Activated naive CD4-positive, alpha-beta T cell treated with anti-CD3 and anti-CD28 coated beads, Interleukin-2, amount 50 U/mL, for 24 hours (primary cell): ENCODE measurements at regions not wholly inside any gene's neighbourhood (a gene's known extent, or its start where the extent isn't known, plus 50 kb on each side); places are given as distances from the start of the nearest gene placed in this dataset.
"Not testable (repeated sequence)": the region's sequence is repeated elsewhere in the genome, so short reads cannot be mapped to it uniquely, and the experiment has no call there.

Experiments
- H3K27ac Mint-ChIP-seq: one replicate; pipeline ENCODE4 v1.8.0; 2021; ENCODE audit warnings: mild to moderate bottlenecking, mixed read lengths
- H3K27me3 Mint-ChIP-seq: one replicate; pipeline ENCODE4 v1.8.0; 2021; ENCODE audit warnings: mixed read lengths
- H3K36me3 Mint-ChIP-seq: one replicate; pipeline ENCODE4 v1.8.0; 2021; ENCODE audit warnings: mixed read lengths
- H3K4me1 Mint-ChIP-seq: one replicate; pipeline ENCODE4 v1.8.0; 2021; ENCODE audit warnings: mixed read lengths
- H3K4me3 Mint-ChIP-seq: one replicate; pipeline ENCODE4 v1.8.0; 2021; ENCODE audit warnings: mild to moderate bottlenecking, mixed read lengths
- H3K9me3 Mint-ChIP-seq: one replicate; pipeline ENCODE4 v1.8.0; 2021; ENCODE audit warnings: mixed read lengths

DNA sequence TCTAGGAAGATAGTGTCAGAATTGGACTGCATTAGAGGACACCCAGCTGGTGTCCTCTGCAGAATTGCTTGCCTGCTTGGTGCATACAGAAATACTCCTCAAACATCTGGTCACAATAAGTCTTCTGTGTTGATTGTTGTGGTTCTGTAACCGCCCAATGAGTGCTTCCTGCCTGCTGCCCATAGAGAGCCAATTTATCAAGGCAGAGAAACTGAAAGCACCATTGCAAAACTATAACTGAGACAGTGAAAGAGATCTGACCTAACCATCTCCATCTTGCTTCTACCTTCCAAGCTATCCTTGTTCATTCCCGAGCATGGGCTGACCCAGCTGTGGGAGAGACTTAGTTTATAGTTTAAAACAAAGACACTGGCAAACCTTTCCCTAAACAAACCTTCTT, 462.4 kb upstream of the RGS18 start:
- H3K27me3 Mint-ChIP-seq, result no peaks in the 10 kb centered on the region
- no peak overlapping the region for H3K4me3 Mint-ChIP-seq
- H3K36me3 Mint-ChIP-seq, result no peaks in the 10 kb centered on the region
- no peak overlapping the region for H3K27ac Mint-ChIP-seq
- H3K9me3 Mint-ChIP-seq, result peaks cover 4% of the 10 kb centered on the region
- H3K4me1 Mint-ChIP-seq, result no peaks in the 10 kb centered on the region

DNA sequence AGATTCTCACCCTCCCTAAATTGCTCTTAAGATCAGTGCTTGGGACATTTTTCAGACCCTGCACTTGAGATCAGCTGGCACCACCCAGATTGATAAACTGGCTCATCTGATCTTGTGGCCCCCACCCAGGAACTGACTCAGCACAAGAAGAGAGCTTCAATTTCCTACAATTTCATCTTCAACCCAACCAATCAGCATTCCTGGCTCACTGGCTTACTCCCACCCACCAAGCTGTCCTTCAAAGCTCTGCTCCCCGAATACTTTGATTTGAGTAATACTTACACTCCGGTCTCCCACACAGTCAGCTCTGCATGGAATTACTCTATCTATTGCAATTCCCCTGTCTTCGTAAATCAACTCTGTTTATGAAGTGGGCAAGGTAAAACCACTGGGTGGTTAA, 461.9 kb upstream of the RGS18 start:
- Mint-ChIP-seq H3K4me3 (no peak overlapping the region), H3K4me1 (no peaks in the 10 kb centered on the region), H3K9me3 (peaks cover 4% of the 10 kb centered on the region), H3K27ac (no peak overlapping the region), H3K36me3 (no peaks in the 10 kb centered on the region), H3K27me3 (no peaks in the 10 kb centered on the region)

DNA sequence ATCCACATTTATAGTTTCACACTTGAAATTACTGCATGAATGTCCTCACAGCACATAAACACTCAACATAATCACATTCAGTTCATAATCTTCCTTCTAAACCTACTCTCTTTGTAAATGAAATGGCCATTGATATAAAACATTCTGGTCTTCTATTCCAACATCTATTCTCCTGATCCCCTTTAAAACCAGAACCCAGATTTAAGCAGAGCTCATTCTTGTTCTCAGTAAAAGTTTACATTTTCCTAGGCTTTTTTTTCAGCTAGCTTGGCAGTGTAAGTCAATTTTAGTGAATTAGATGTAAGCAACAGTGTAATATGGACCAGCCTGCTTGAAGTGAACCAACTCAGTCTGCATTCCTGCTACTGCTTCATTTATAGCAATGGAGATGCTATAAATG, 460.7 kb upstream of the RGS18 start:
- Mint-ChIP-seq H3K27ac (no peak overlapping the region), H3K36me3 (no peaks in the 10 kb centered on the region), H3K27me3 (no peaks in the 10 kb centered on the region), H3K4me1 (no peaks in the 10 kb centered on the region), H3K9me3 (peaks cover 4% of the 10 kb centered on the region), H3K4me3 (no peak overlapping the region)

DNA sequence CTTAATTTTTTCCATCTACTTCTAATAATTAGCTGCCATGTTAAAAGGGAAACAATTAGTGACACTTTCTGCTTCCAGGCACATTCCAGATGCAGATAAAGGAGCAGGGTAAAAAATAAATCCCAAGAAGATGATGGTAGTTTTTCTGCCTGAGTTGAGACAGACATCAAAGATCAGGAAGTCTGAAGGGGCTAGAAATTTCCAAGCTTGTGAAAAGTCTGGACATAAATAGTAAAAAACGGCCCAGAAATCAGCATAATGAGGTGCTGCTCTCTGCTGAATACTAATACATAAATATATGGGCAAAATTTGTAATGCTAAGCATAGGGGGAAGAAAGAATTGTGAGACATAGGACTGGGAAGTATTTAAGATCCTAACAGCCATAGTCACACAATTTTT, 460.0 kb upstream of the RGS18 start:
- no peaks in the 10 kb centered on the region for H3K27me3 Mint-ChIP-seq
- H3K4me3 Mint-ChIP-seq, result no peak overlapping the region
- H3K27ac Mint-ChIP-seq, result no peak overlapping the region
- H3K9me3 Mint-ChIP-seq, result peaks cover 4% of the 10 kb centered on the region
- H3K4me1 Mint-ChIP-seq, result no peaks in the 10 kb centered on the region
- H3K36me3 Mint-ChIP-seq, result no peaks in the 10 kb centered on the region

DNA sequence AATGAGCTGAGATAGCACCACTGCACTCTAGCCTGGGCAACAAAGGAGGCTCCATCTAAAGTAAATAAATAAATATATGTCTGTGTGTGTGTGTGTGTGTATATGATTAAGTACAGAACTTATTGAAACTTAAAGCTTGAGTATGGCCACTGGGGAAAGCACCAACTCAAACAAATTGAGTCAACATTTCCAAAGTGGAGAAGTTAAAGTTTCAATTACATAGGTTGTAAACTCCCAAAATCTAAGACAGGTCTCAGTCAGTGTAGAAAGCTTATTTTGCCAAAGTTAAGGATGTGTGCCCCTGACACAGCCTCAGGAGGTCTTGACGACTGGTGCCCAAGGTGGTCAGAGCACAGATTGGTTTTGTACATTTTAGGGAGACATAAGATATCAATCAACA, 458.9 kb upstream of the RGS18 start:
- H3K4me3 Mint-ChIP-seq, result no peak overlapping the region
- no peak overlapping the region for H3K27ac Mint-ChIP-seq
- peaks cover 4% of the 10 kb centered on the region for H3K9me3 Mint-ChIP-seq
- H3K27me3 Mint-ChIP-seq, result no peaks in the 10 kb centered on the region
- no peaks in the 10 kb centered on the region for H3K36me3 Mint-ChIP-seq
- H3K4me1 Mint-ChIP-seq, result no peaks in the 10 kb centered on the region

DNA sequence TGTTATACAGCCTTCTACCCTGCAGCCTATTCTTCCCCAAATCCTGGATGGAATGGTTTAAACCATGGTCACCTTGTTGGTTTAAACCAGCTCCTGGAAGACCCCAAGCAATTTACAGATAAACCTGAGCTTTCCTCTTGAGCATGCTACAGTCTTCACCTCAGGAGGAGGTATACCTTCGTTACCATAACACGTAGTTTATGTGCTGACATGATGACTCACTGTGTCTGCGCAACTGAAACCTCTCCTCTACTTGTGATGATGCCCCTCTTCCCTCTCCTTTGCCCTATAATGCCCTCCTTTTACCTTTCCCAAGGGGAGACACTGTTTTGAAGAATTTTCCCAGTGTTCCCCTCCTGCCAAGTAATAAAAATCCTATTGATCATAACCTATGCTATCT, 457.3 kb upstream of the RGS18 start:
- Mint-ChIP-seq H3K27ac (no peak overlapping the region), H3K27me3 (no peaks in the 10 kb centered on the region), H3K4me3 (no peak overlapping the region), H3K9me3 (peaks cover 4% of the 10 kb centered on the region), H3K36me3 (no peaks in the 10 kb centered on the region), H3K4me1 (no peaks in the 10 kb centered on the region)

DNA sequence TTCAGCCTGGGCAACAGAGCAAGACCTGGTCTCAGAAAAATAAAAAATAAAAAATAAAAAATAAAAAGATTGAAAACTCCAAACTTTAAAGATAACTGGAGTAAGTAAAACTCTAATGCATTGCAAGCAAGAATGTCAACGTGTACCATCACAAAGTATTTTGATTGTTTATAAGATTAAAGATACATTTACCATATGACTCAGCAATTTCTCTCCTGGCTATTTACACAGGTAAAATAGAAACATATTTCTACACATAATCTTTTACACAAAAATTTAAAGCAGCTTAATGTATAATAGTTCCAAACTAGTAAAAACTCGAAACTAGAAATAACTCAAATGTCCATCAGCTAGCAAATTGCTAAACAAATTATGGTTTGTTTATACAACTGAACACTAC, 456.1 kb upstream of the RGS18 start:
- Mint-ChIP-seq H3K27ac (no peak overlapping the region), H3K27me3 (no peaks in the 10 kb centered on the region), H3K36me3 (no peaks in the 10 kb centered on the region), H3K9me3 (peaks cover 4% of the 10 kb centered on the region), H3K4me1 (no peaks in the 10 kb centered on the region), H3K4me3 (no peak overlapping the region)

DNA sequence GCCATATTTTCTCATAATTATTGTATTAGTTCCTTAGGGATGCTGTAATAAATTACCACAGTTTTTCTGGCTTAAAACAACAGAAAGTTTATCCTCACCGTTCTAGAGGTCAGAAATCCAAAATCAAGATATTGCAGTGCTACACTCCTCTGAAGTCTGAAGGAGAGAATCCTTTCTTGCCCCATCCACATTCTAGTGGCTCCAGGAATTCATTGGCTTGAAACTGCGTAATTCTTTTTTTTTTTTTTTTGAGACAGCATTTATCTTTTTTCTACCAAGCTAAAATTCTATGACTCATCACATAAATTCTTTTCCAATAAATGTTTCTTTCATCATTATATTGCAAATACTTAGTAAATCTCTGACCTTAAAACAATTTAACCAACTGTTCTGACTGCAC, 451.0 kb upstream of the RGS18 start:
- Mint-ChIP-seq H3K27ac (no peak overlapping the region), H3K36me3 (no peaks in the 10 kb centered on the region), H3K27me3 (no peaks in the 10 kb centered on the region), H3K9me3 (no peaks in the 10 kb centered on the region), H3K4me3 (no peak overlapping the region), H3K4me1 (no peaks in the 10 kb centered on the region)

DNA sequence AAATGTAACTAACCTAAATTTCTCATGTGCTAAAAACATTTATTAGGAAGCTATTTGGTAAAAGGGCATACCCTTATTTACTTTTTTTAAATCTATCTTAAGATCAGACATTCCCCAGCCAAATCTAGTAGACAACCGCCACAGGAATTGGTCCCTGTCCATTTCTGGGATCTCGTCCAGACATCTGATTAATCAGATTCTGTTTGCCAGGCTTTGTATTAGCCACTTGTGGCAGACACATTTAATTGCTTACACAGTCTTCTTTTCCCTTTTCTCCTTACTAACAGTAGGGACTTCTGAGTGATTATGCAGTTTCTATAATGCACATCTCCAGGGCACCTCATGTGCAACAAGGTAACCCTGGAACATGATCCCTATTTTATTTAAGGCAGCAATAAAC, 449.0 kb upstream of the RGS18 start:
- no peaks in the 10 kb centered on the region for H3K27me3 Mint-ChIP-seq
- H3K4me1 Mint-ChIP-seq, result no peaks in the 10 kb centered on the region
- no peaks in the 10 kb centered on the region for H3K9me3 Mint-ChIP-seq
- no peak overlapping the region for H3K27ac Mint-ChIP-seq
- H3K36me3 Mint-ChIP-seq, result no peaks in the 10 kb centered on the region
- no peak overlapping the region for H3K4me3 Mint-ChIP-seq

DNA sequence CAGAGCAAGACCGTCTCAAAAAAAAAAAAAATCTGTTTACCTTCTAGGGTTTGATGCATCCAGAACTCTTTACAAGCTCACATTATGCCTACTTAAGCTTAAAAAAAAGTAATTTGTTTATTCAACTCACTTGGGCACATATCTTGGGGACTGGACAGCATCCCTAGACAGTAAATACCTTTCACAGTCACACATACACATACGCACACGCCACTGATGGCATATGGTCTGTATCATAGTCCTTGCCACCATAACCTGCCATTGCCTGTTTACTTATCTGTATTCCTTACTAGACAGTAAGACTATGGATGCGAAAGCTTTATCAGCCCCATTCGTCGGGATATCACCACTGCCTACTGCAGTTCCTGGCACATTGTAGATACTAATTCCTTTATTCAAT, 446.3 kb upstream of the RGS18 start:
- Mint-ChIP-seq H3K27ac (no peak overlapping the region), H3K4me1 (no peaks in the 10 kb centered on the region), H3K9me3 (no peaks in the 10 kb centered on the region), H3K27me3 (no peaks in the 10 kb centered on the region), H3K4me3 (no peak overlapping the region), H3K36me3 (no peaks in the 10 kb centered on the region)

DNA sequence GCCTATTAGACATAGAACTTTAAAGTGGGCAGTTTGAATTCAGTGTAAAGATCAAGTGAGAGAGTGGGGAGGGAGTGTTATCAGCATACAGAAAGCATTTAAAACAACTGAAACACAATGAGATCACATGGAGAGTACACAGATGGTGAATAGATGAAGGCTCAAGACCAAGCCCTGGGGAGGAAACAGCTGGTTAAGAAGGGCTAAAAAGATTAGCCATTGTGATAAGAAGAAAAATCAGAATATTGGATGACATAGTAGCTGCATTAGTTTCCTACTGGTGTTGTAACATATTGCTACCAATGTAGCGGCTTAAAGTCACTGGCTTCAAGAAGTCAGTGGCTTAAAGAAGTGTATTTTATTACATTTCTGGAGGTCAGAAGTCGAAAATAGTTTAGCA, 443.4 kb upstream of the RGS18 start:
- Mint-ChIP-seq H3K9me3 (peaks cover 4% of the 10 kb centered on the region), H3K4me1 (no peaks in the 10 kb centered on the region), H3K27me3 (no peaks in the 10 kb centered on the region), H3K36me3 (no peaks in the 10 kb centered on the region), H3K4me3 (no peak overlapping the region), H3K27ac (no peak overlapping the region)

DNA sequence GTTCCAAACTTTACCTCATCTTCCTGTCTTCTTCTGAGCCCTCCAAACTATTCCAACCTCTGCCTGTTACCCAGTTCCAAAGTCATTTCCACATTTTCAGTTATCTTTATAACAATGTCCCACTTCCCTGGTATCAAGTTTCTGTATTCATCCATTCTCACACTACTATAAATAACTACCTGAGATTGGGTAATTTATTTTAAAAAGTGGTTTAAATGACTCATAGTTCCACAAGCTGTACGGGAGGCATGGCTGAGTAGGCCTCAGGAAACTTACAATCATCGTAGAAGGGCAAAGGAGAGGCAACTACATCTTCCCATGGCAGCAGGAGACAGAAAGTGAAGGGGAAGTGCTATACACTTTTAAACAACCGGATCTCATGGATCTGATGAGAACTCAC, 428.5 kb upstream of the RGS18 start:
- no peaks in the 10 kb centered on the region for H3K4me1 Mint-ChIP-seq
- H3K9me3 Mint-ChIP-seq, result peaks cover 3% of the 10 kb centered on the region
- H3K27me3 Mint-ChIP-seq, result no peaks in the 10 kb centered on the region
- H3K27ac Mint-ChIP-seq, result no peak overlapping the region
- H3K4me3 Mint-ChIP-seq, result no peak overlapping the region
- no peaks in the 10 kb centered on the region for H3K36me3 Mint-ChIP-seq

DNA sequence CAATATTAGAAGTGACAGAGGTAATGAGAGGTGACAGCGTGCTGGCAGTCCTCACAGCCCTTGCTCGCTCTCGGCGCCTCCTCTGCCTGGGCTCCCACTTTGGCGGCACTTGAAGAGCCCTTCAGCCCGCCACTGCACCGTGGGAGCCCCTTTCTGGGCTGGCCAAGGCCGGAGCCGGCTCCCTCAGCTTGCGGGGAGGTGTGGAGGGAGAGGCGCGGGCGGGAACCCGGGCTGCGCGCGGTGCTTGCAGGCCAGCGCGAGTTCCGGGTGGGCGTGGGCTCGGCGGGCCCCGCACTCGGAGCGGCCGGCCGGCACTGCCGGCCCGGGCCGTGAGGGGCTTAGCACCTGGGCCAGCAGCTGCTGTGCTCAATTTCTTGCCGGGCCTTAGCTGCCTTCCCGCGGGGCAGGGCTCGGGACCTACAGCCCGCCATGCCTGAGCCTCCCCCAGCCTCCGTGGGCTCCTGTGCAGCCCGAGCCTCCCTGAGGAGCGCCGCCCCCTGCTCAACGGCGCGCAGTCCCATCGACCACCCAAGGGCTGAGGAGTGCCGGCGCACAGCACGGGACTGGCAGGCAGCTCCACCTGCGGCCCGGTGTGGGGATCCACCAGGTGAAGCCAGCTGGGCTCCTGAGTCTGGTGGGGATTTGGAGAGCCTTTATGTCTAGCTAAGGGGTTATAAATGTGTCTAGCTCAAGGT, 426.5 kb upstream of the RGS18 start:
- not testable (repeated sequence) for H3K27ac Mint-ChIP-seq, H3K27me3 Mint-ChIP-seq, H3K36me3 Mint-ChIP-seq, H3K4me3 Mint-ChIP-seq, H3K4me1 Mint-ChIP-seq, H3K9me3 Mint-ChIP-seq

DNA sequence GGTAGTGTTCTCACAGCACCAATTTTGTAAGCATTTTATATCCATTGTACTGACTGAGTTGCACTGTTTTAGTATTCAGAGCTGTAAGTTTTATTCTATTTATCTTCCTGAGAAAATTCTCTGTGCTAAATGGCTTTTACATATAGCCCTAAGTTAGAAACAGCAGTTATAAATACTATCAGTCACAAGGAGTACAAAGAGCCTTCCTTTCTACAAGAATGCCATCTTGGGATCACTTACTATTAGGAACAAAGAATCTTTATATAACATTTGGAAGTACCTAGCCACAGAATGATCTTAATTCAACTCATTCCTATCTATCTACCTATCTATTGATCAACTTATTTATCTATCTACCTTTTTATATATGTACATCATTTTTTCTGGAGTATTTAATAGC, 423.9 kb upstream of the RGS18 start:
- Mint-ChIP-seq H3K36me3 (no peaks in the 10 kb centered on the region), H3K27ac (no peak overlapping the region), H3K4me3 (no peak overlapping the region), H3K27me3 (no peaks in the 10 kb centered on the region), H3K4me1 (no peaks in the 10 kb centered on the region), H3K9me3 (no peaks in the 10 kb centered on the region)

DNA sequence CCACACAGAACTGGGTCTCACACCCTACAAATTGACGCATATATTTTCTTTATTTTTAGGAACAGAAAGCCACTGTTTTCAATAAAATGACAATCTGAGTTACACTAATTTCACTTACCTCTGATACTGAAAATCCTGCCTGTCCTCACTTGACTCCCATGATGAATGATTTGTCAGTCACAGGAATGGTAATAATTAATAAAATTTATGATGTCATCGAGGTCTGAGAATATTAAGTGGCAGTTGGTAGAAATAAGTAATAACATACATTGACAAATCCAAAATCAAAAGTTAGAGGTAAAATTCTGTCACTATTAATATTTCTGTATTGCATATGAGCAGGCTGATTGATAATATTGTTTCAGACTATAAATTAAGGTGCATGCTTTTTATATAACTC, 418.7 kb upstream of the RGS18 start:
- no peaks in the 10 kb centered on the region for H3K4me1 Mint-ChIP-seq
- H3K4me3 Mint-ChIP-seq, result no peak overlapping the region
- no peaks in the 10 kb centered on the region for H3K27me3 Mint-ChIP-seq
- no peak overlapping the region for H3K27ac Mint-ChIP-seq
- no peaks in the 10 kb centered on the region for H3K9me3 Mint-ChIP-seq
- H3K36me3 Mint-ChIP-seq, result no peaks in the 10 kb centered on the region

DNA sequence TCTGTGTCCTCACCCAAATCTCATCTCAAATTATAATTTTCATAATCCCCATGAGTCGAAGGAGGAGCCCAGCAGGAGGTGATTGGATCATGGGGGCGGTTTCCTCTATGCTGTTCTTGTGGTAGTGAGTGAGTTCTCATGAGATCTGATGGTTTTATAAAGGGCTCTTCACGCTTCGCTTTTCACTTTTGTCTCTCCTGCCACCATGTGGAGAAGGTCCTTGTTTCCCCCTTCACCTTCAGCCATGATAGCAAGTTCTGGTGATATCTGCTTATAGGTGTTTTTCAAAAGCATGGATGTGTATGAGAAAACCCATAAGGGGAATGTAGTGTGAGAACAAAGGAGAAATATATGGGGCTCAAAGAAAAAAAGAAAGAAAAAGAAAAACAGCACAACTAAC, 405.9 kb upstream of the RGS18 start:
- no peak overlapping the region for H3K27ac Mint-ChIP-seq
- H3K4me3 Mint-ChIP-seq, result no peak overlapping the region
- no peaks in the 10 kb centered on the region for H3K36me3 Mint-ChIP-seq
- no peaks in the 10 kb centered on the region for H3K27me3 Mint-ChIP-seq
- H3K4me1 Mint-ChIP-seq, result no peaks in the 10 kb centered on the region
- peaks cover 26% of the 10 kb centered on the region for H3K9me3 Mint-ChIP-seq

DNA sequence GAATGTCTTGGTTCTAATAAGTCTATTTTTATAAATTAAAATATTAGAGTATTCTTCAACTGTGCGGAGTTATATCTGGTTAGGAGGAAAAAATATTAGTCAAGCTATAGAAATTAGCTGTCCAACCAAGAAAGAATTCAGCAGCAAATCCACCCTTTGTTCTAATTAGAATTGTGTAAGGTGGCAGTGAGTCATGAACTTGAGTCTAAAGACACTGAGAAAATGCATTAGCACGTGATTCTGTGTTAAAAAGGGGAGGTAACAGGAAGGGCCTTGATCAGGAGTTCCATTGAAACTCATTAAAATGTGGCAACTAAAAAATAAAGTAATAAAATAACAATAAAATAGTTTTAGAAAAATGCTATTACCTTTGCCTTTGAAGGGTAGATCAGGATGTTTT, 398.2 kb upstream of the RGS18 start:
- no peaks in the 10 kb centered on the region for H3K27me3 Mint-ChIP-seq
- H3K9me3 Mint-ChIP-seq, result no peaks in the 10 kb centered on the region
- H3K36me3 Mint-ChIP-seq, result no peaks in the 10 kb centered on the region
- H3K27ac Mint-ChIP-seq, result no peak overlapping the region
- H3K4me1 Mint-ChIP-seq, result no peaks in the 10 kb centered on the region
- H3K4me3 Mint-ChIP-seq, result no peak overlapping the region
